Non-pigmented ciliary epithelial cell (primary cell): ENCODE measurements at regions not wholly inside any gene's neighbourhood (a gene's known extent, or its start where the extent isn't known, plus 50 kb on each side); places are given as distances from the start of the nearest gene placed in this dataset.

Experiments
- DNase-seq: peaks from one replicate; pipeline ENCODE4 v3.0.0-alpha.2; 2010; ENCODE audit warnings: low read depth

- DNase-seq: no peak
Observed at GRCh38 chrX:15915959-15916703, 61.5 kb upstream of the AP1S2 start.

- no peak for DNase-seq
Observed at GRCh38 chrX:15914486-15914885, 59.9 kb upstream of the AP1S2 start.

- DNase-seq: no peak
Observed at GRCh38 chrX:15913146-15913545, 58.5 kb upstream of the AP1S2 start.

GRCh38 chrX:15911734-15912550 lies 57.3 kb upstream of the AP1S2 start:
- DNase-seq: no peak

GRCh38 chrX:15909605-15910004 lies 55.0 kb upstream of the AP1S2 start:
- DNase-seq: no peak

GRCh38 chrX:15908603-15909290 lies 54.1 kb upstream of the AP1S2 start:
- no peak for DNase-seq

GRCh38 chrX:15906041-15906943 lies 51.7 kb upstream of the AP1S2 start:
- no peak for DNase-seq
